Left colon (tissue), 2 donors: ENCODE measurements at regions not wholly inside any gene's neighbourhood (a gene's known extent, or its start where the extent isn't known, plus 50 kb on each side); places are given as distances from the start of the nearest gene placed in this dataset.

Experiments
- ATAC-seq: fragments of 200-7000 bp; cut with Tn5 transposase; one replicate; pipeline ENCODE4 v1.9.1; 2020; ENCODE audit warnings: mild to moderate bottlenecking, moderate library complexity
- DNase-seq, 2 donors: peaks; one replicate each; pipeline ENCODE4 v3.0.0-alpha.2; 2020
- intact Hi-C, 2 donors: fragments of 100-400 bp; cut with DNase I in 1 of 2; cut with micrococcal nuclease in 1 of 2; formaldehyde crosslinking; loops; one replicate each; pipeline versions ENCODE4 v1.11.2 to v1.14.0; 2022; cut with DNase I, micrococcal nuclease
- donor health status: DM: no; HTN: no; CAD: no.
- donor health status: DM: yes; HTN: yes; CAD: no.

- no peak for ATAC-seq
- DNase-seq, result no peak
- intact Hi-C loops, result no loop called here
Observed at GRCh38 chr13:30024125-30024865, 173.9 kb upstream of the UBL3 start.

GRCh38 chr13:30023196-30023895, 172.9 kb upstream of the UBL3 start:
- ATAC-seq (peak; percentile 50), DNase-seq (no peak)
- intact Hi-C loops, result no loop called here

GRCh38 chr13:30022796-30023195, 172.4 kb upstream of the UBL3 start:
- DNase-seq, result no peak
- intact Hi-C loops, result no loop called here
- ATAC-seq, result no peak

GRCh38 chr13:30022256-30022655, 171.8 kb upstream of the UBL3 start:
- DNase-seq, result no peak
- intact Hi-C loops, result no loop called here
- no peak for ATAC-seq

GRCh38 chr13:30021611-30022010, 171.2 kb upstream of the UBL3 start:
- intact Hi-C loops, result no loop called here
- DNase-seq (no peak), ATAC-seq (no peak)

- no peak for DNase-seq
- no peak for ATAC-seq
- intact Hi-C loops, result no loop called here
Observed at GRCh38 chr13:30020726-30021312, 170.4 kb upstream of the UBL3 start.

GRCh38 chr13:30019648-30020626, 169.5 kb upstream of the UBL3 start:
- ATAC-seq (no peak), DNase-seq (no peak)
- intact Hi-C loops, result no loop called here

- ATAC-seq (no peak), DNase-seq (no peak)
- intact Hi-C loops, result no loop called here
Observed at GRCh38 chr13:30017880-30018279, 167.5 kb upstream of the UBL3 start.

GRCh38 chr13:30016398-30016797, 166.0 kb upstream of the UBL3 start:
- ATAC-seq, result no peak
- intact Hi-C loops, result no loop called here
- no peak for DNase-seq

GRCh38 chr13:30009411-30009810, 159.0 kb upstream of the UBL3 start:
- ATAC-seq (no peak), DNase-seq (no peak)
- intact Hi-C loops, result no loop called here

GRCh38 chr13:30006246-30006645, 155.8 kb upstream of the UBL3 start:
- DNase-seq, result no peak
- ATAC-seq, result no peak
- intact Hi-C loops, result no loop called here

- intact Hi-C loops, result no loop called here
- ATAC-seq (no peak), DNase-seq (no peak)
Observed at GRCh38 chr13:30004204-30004603, 153.8 kb upstream of the UBL3 start.

- DNase-seq (no peak), ATAC-seq (no peak)
- intact Hi-C loops, result no loop called here
Observed at GRCh38 chr13:30002577-30002976, 152.2 kb upstream of the UBL3 start.

GRCh38 chr13:30000370-30000765, 150.0 kb upstream of the UBL3 start:
- peak; percentile 46 to 55 for DNase-seq
- ATAC-seq, result peak; percentile 77
- intact Hi-C loops, result no loop called here

- intact Hi-C loops, result no loop called here
- DNase-seq, result peak; percentile 34 to 41
- peak; percentile 89 for ATAC-seq
Observed at GRCh38 chr13:29999492-30000369, 149.3 kb upstream of the UBL3 start.

- intact Hi-C loops, result no loop called here
- DNase-seq (no peak), ATAC-seq (no peak)
Observed at GRCh38 chr13:29996316-29996715, 145.9 kb upstream of the UBL3 start.

- intact Hi-C loops, result no loop called here
- ATAC-seq (no peak), DNase-seq (no peak)
Observed at GRCh38 chr13:29994911-29995595, 144.6 kb upstream of the UBL3 start.
